ENCODE measurements at regions not wholly inside any gene's neighbourhood (a gene's known extent, or its start where the extent isn't known, plus 50 kb on each side); places are given as distances from the start of the nearest gene placed in this dataset.

GRCh38 chr5:4082966-4083564, 487.4 kb downstream of the IRX1 start:
- no peak for DNase-seq

GRCh38 chr5:4083591-4084337, 488.1 kb downstream of the IRX1 start:
- no peak for DNase-seq

GRCh38 chr5:4086081-4086480, 490.4 kb downstream of the IRX1 start:
- DNase-seq, result no peak

- no peak for DNase-seq
These were observed 491.5 kb downstream of the IRX1 start for GRCh38 chr5:4087110-4087509.

GRCh38 chr5:4089087-4089486, 493.5 kb downstream of the IRX1 start:
- no peak for DNase-seq

GRCh38 chr5:4093236-4093635, 497.6 kb downstream of the IRX1 start:
- no peak for DNase-seq

- no peak for DNase-seq
These were observed 498.3 kb downstream of the IRX1 start for GRCh38 chr5:4093970-4094369.

GRCh38 chr5:4095918-4096630, 500.4 kb downstream of the IRX1 start:
- no peak for DNase-seq

GRCh38 chr5:4097199-4097598, 501.6 kb downstream of the IRX1 start:
- no peak for DNase-seq

GRCh38 chr5:4098226-4098625, 502.6 kb downstream of the IRX1 start:
- no peak for DNase-seq

GRCh38 chr5:4099386-4099785, 503.8 kb downstream of the IRX1 start:
- no peak for DNase-seq

GRCh38 chr5:4100739-4101138, 505.1 kb downstream of the IRX1 start:
- DNase-seq, result no peak

- no peak for DNase-seq
These were observed 505.6 kb downstream of the IRX1 start for GRCh38 chr5:4101189-4101588.

- DNase-seq, result no peak
These were observed 509.4 kb downstream of the IRX1 start for GRCh38 chr5:4104831-4105597.

GRCh38 chr5:4108690-4109089, 513.1 kb downstream of the IRX1 start:
- DNase-seq, result no peak

- DNase-seq, result no peak
These were observed 517.8 kb downstream of the IRX1 start for GRCh38 chr5:4113426-4113825.

- DNase-seq, result no peak
These were observed 518.3 kb downstream of the IRX1 start for GRCh38 chr5:4113905-4114304.

- DNase-seq, result no peak
These were observed 518.8 kb downstream of the IRX1 start for GRCh38 chr5:4114452-4114851.

- DNase-seq, result no peak
These were observed 521.2 kb downstream of the IRX1 start for GRCh38 chr5:4116834-4117233.

GRCh38 chr5:4124221-4124970, 528.8 kb downstream of the IRX1 start:
- DNase-seq, result no peak

- no peak for DNase-seq
These were observed 533.4 kb downstream of the IRX1 start for GRCh38 chr5:4128994-4129393.

- no peak for DNase-seq
These were observed 533.9 kb downstream of the IRX1 start for GRCh38 chr5:4129523-4129922.

- DNase-seq, result no peak
These were observed 535.2 kb downstream of the IRX1 start for GRCh38 chr5:4130819-4131218.

Measured in stimulated activated naive CD4-positive, alpha-beta T cell treated with Interleukin-2 at 50 U/mL for 16 hours (primary cell).